Lung microvascular endothelial cell (primary cell): ENCODE measurements at regions not wholly inside any gene's neighbourhood (a gene's known extent, or its start where the extent isn't known, plus 50 kb on each side); places are given as distances from the start of the nearest gene placed in this dataset.
"Not testable (repeated sequence)": the region's sequence is repeated elsewhere in the genome, so short reads cannot be mapped to it uniquely, and the experiment has no call there.

ENCODE experiments used
- DNase-seq, 2 donors: peaks; one replicate each; pipeline versions ENCODE4 v3.0.0 to v3.0.0-alpha.2; 2010; ENCODE audit warnings: low read depth in 2 of 2

GRCh38 chr15:20267996-20268395 lies 273.6 kb downstream of the GOLGA6L6 start:
- not testable (repeated sequence) for DNase-seq

- not testable (repeated sequence) for DNase-seq
These were observed 274.4 kb downstream of the GOLGA6L6 start for GRCh38 chr15:20267051-20267730.

- not testable (repeated sequence) for DNase-seq
These were observed 275.9 kb downstream of the GOLGA6L6 start for GRCh38 chr15:20265710-20266109.

GRCh38 chr15:20261321-20262280 lies 280.0 kb downstream of the GOLGA6L6 start:
- DNase-seq: not testable (repeated sequence)

- DNase-seq: not testable (repeated sequence)
These were observed 280.9 kb downstream of the GOLGA6L6 start for GRCh38 chr15:20260650-20261049.

- not testable (repeated sequence) for DNase-seq
These were observed 281.9 kb downstream of the GOLGA6L6 start for GRCh38 chr15:20259559-20260190.

- DNase-seq: not testable (repeated sequence)
These were observed 285.2 kb downstream of the GOLGA6L6 start for GRCh38 chr15:20256394-20256793.

- DNase-seq: not testable (repeated sequence)
These were observed 286.0 kb downstream of the GOLGA6L6 start for GRCh38 chr15:20255641-20256040.

- DNase-seq: not testable (repeated sequence)
These were observed 288.5 kb downstream of the GOLGA6L6 start for GRCh38 chr15:20253047-20253615.

GRCh38 chr15:20252040-20252439 lies 289.6 kb downstream of the GOLGA6L6 start:
- DNase-seq: not testable (repeated sequence)

- DNase-seq: not testable (repeated sequence)
These were observed 290.2 kb downstream of the GOLGA6L6 start for GRCh38 chr15:20251214-20252005.

GRCh38 chr15:20250206-20250605 lies 291.4 kb downstream of the GOLGA6L6 start:
- DNase-seq: not testable (repeated sequence)

- not testable (repeated sequence) for DNase-seq
These were observed 292.0 kb downstream of the GOLGA6L6 start for GRCh38 chr15:20249677-20249970.

- DNase-seq: not testable (repeated sequence)
These were observed 293.2 kb downstream of the GOLGA6L6 start for GRCh38 chr15:20248434-20248833.

GRCh38 chr15:20247137-20247536 lies 294.5 kb downstream of the GOLGA6L6 start:
- DNase-seq: not testable (repeated sequence)

GRCh38 chr15:20246624-20247023 lies 295.0 kb downstream of the GOLGA6L6 start:
- not testable (repeated sequence) for DNase-seq

GRCh38 chr15:20245856-20246255 lies 295.7 kb downstream of the GOLGA6L6 start:
- DNase-seq: not testable (repeated sequence)

GRCh38 chr15:20244792-20245191 lies 296.8 kb downstream of the GOLGA6L6 start:
- not testable (repeated sequence) for DNase-seq

- not testable (repeated sequence) for DNase-seq
These were observed 297.9 kb downstream of the GOLGA6L6 start for GRCh38 chr15:20243486-20244240.

GRCh38 chr15:20240366-20240917 lies 301.2 kb downstream of the GOLGA6L6 start:
- DNase-seq: not testable (repeated sequence)
